WERI-Rb-1 (cell line): ENCODE measurements at regions not wholly inside any gene's neighbourhood (a gene's known extent, or its start where the extent isn't known, plus 50 kb on each side); places are given as distances from the start of the nearest gene placed in this dataset.
"Not testable (repeated sequence)": the region's sequence is repeated elsewhere in the genome, so short reads cannot be mapped to it uniquely, and the experiment has no call there.

ENCODE experiments used
- DNase-seq: peaks from one replicate; pipeline ENCODE4 v3.0.0-alpha.2; 2020
- H3K27ac ChIP-seq: fragments of 250-450 bp; sonication (Bioruptor Pico); 2 replicates; pipeline ENCODE4 v1.5.1; 2020; ENCODE audit warnings: mild to moderate bottlenecking, moderate library complexity
- H3K27me3 ChIP-seq: fragments of 250-450 bp; sonication (Bioruptor Pico); 2 replicates; pipeline ENCODE4 v1.5.1; 2021; ENCODE audit warnings: mild to moderate bottlenecking, low read depth, moderate library complexity; ENCODE audit not compliant: insufficient read depth, severe bottlenecking
- H3K36me3 ChIP-seq: fragments of 250-450 bp; sonication (Bioruptor Pico); 2 replicates; pipeline ENCODE4 v1.5.1; 2020; ENCODE audit warnings: mild to moderate bottlenecking, moderate library complexity
- H3K4me3 ChIP-seq: 2 replicates; pipeline ENCODE4 v1.5.1; 2011; ENCODE audit warnings: low read depth, mild to moderate bottlenecking, control low read depth, low read length
- H3K9me3 ChIP-seq: fragments of 250-450 bp; sonication (Bioruptor Pico); 2 replicates; pipeline ENCODE4 v1.5.1; 2021; ENCODE audit warnings: mild to moderate bottlenecking, moderate library complexity; ENCODE audit not compliant: severe bottlenecking
- TF ChIP-seq, protein P1 (sequence below): IDR thresholded peaks from 2 replicates; pipeline ENCODE4 v1.5.1; 2011; ENCODE audit warnings: low read depth, mild to moderate bottlenecking, control low read depth, inconsistent platforms, low read length

DNA sequence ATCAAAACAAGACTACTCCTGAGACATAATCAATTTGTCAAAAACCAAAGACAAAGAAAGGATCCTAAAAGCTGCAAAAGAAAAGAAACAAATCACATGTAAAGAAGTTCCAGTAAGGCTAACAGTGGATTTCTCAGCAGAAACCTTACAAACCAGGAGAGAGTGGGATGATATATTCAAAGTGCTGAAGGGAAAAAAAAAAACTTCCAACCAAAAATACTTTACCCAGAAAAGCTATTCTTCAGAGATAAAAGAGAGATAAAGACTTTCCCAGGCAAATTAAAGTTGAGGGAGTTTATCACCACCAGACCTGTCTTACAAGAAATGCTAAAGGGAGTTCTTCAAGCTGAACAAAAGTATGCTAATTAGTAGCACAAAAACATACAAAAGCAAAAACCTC is 91.9 kb upstream of the PPP2R5C start:
- peaks cover 6% of the 10 kb centered on the region for H3K9me3 ChIP-seq
- H3K36me3 ChIP-seq: no peaks in the 10 kb centered on the region
- TF ChIP-seq, protein P1, sequence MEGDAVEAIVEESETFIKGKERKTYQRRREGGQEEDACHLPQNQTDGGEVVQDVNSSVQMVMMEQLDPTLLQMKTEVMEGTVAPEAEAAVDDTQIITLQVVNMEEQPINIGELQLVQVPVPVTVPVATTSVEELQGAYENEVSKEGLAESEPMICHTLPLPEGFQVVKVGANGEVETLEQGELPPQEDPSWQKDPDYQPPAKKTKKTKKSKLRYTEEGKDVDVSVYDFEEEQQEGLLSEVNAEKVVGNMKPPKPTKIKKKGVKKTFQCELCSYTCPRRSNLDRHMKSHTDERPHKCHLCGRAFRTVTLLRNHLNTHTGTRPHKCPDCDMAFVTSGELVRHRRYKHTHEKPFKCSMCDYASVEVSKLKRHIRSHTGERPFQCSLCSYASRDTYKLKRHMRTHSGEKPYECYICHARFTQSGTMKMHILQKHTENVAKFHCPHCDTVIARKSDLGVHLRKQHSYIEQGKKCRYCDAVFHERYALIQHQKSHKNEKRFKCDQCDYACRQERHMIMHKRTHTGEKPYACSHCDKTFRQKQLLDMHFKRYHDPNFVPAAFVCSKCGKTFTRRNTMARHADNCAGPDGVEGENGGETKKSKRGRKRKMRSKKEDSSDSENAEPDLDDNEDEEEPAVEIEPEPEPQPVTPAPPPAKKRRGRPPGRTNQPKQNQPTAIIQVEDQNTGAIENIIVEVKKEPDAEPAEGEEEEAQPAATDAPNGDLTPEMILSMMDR: no peak
- H3K27me3 ChIP-seq: peaks cover 50% of the 10 kb centered on the region
- no peak overlapping the region for H3K27ac ChIP-seq
- H3K4me3 ChIP-seq: no peak overlapping the region
- DNase-seq: no peak

DNA sequence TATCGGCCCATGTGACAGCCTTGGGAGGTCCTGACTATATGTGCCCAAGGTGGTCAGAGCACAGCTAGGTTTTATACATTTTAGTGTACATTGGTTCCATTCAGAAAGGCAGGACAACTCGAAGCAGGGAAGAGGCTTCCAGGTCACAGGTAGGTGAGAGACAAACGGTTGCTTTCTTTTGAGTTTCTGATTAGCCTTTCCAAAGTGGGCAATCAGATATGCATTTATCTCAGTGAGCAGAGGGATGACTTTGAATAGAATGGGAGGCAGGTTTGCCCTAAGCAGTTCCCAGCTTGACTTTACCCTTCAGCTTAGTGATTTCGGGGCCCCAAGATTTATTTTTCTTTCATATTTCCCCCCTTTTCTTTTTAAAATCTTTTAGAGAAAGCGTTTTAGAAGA is 87.6 kb upstream of the PPP2R5C start:
- Histone ChIP-seq H3K27me3 (peaks cover 23% of the 10 kb centered on the region), H3K4me3 (no peak overlapping the region), H3K27ac (no peak overlapping the region), H3K36me3 (no peaks in the 10 kb centered on the region), H3K9me3 (peaks cover 6% of the 10 kb centered on the region)
- DNase-seq: no peak
- TF ChIP-seq, protein P1: no peak

DNA sequence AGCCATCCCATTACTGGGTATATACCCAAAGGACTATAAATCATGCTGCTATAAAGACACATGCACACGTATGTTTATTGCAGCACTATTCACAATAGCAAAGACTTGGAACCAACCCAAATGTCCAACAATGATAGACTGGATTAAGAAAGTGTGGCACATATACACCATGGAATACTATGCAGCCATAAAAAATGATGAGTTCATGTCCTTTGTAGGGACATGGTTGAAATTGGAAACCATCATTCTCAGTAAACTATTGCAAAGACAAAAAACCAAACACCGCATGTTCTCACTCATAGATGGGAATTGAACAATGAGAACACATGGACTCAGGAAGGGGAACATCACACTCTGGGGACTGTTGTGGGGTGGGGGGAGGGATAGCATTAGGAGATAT is 85.7 kb upstream of the PPP2R5C start:
- not testable (repeated sequence) for H3K27ac ChIP-seq, H3K36me3 ChIP-seq, H3K4me3 ChIP-seq, DNase-seq, H3K9me3 ChIP-seq
- H3K27me3 ChIP-seq: peaks cover 23% of the 10 kb centered on the region

DNA sequence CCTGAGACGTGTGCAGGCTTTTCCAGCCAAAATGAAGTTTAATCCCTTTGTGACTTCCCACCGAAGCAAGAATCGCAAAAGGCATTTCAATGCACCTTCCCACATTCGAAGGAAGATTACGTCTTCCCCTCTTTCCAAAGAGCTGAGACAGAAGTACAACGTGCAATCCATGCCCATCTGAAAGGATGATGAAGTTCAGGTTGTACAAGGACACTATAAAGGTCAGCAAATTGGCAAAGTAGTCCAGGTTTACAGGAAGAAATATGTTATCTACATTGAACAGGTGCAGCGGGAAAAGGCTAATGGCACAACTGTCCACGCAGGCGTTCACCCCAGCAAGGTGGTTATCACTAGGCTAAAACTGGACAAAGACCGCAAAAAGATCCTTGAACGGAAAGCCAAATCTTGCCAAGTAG is 83.6 kb upstream of the PPP2R5C start:
- not testable (repeated sequence) for H3K4me3 ChIP-seq, H3K36me3 ChIP-seq, H3K9me3 ChIP-seq, H3K27ac ChIP-seq, DNase-seq
- H3K27me3 ChIP-seq: peaks cover 18% of the 10 kb centered on the region

DNA sequence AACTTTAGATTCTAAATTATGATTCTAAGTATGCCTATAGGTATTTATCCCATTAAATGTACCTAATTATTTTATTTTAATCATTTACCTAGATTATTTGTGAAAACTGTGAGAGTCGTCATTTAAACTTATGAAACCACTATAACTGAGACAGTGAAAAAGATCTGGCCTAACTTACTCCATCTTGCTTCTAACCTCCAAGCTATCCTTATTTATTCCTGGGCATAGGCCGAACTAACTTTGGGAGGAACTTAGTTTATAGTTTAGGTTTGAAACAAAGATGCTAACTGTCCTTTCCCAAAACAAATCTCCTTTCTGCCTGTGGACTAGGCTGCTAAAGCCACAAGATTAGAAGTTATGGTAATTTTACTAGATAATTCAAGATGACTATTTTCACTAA is 79.7 kb upstream of the PPP2R5C start:
- Histone ChIP-seq H3K27me3 (peaks cover 19% of the 10 kb centered on the region), H3K27ac (no peak overlapping the region), H3K4me3 (no peak overlapping the region), H3K9me3 (no peaks in the 10 kb centered on the region), H3K36me3 (no peaks in the 10 kb centered on the region)
- TF ChIP-seq, protein P1: no peak
- no peak for DNase-seq

DNA sequence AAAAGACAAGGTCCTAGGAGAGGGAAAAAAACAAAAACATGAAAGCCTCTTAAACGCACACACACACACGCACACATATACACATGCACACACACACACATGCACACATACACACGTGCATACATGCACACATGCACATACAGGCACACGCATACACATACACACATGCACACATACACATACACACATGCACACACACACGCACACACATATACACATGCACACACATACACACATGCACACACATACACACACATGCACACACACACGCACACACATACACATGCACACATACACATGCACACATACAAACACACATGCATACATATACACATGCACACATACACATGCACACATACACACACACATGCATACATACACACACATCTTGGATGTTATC is 78.1 kb upstream of the PPP2R5C start:
- no peak overlapping the region for H3K27ac ChIP-seq
- TF ChIP-seq, protein P1: no peak
- DNase-seq: no peak
- no peaks in the 10 kb centered on the region for H3K9me3 ChIP-seq
- H3K4me3 ChIP-seq: no peak overlapping the region
- H3K36me3 ChIP-seq: no peaks in the 10 kb centered on the region
- H3K27me3 ChIP-seq: peaks cover 12% of the 10 kb centered on the region

DNA sequence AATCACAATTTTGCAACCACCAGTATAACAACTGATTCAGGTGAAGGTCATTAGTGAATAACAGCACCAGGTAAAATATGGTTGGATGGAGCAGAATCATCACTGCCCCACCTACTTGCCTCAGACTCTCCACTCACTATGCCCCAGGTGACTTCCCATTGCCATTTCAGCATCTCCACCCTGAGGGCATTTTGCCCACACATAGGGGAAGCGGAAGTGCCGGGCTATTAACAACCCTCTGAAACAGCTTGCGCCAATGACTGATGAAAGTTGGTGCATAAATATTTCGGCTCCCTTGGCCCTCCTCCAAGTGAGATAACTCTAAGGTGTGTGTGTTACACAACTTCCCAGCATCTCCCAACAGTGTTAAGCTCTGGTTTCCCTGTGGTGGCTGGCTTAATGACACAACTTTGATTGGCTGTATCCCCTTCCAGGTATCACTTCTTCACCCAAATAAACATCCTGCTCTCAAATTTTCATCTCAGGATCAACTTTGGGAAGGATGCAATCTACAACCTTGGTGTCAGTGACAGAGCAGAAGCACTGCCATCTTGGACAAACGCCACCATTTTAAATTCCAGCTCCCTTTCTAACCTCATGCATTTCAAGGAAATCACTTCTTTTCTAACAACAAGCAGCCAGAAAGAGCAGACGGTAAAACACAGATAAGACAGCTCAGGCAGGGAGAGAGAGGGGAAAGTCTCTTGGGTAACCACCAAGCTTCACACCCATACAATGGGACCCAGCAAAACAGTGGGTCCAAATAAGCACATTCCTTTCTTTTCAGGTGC is 73.6 kb upstream of the PPP2R5C start:
- DNase-seq: no peak
- Histone ChIP-seq H3K27ac (no peak overlapping the region), H3K36me3 (no peaks in the 10 kb centered on the region), H3K9me3 (no peaks in the 10 kb centered on the region), H3K4me3 (no peak overlapping the region), H3K27me3 (peaks cover 15% of the 10 kb centered on the region)
- TF ChIP-seq, protein P1: no peak
